T47D (cell line): ENCODE measurements at regions not wholly inside any gene's neighbourhood (a gene's known extent, or its start where the extent isn't known, plus 50 kb on each side); places are given as distances from the start of the nearest gene placed in this dataset.

Experiments
- DNase-seq, 2 experiments: peaks; one replicate each; pipeline versions ENCODE4 v3.0.0 to v3.0.0-alpha.2; 2011 to 2012; ENCODE audit warnings: low read depth in 1 of 2, low spot score in 1 of 2
- JUND ChIP-seq: IDR thresholded peaks from 2 replicates; pipeline ENCODE4 v1.6.1; 2012; ENCODE audit warnings: low read depth
- in situ Hi-C: cut with HindIII; loops from 2 replicates; pipeline ENCODE4 v1.10.0; 2016; ENCODE audit warnings: low sequenced_read_pairs, low pct_unique_long_range_greater_than_20kb

DNA sequence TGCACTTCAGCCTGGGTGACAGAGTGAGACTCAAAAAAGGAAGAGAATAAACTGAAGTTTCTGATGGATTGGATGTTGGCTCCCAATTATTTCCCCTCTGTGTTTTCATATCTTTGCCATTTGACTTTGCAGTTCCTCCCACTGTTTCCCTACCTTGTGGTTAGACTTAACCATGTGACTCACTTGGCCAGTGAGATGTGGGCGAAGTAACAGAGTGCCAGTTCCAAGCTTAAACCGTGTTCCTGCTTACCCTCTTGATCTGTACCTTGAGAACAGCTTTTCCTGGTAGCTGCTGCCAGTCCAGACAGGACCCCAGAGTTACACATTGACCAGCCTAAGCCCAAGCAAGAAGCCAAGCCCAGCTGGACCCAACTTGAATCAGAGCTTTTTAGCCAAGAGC, 323.4 kb downstream of the LTN1 start:
- in situ Hi-C loops = no loop called here
- no peak for TF ChIP-seq JUND
- DNase-seq = no peak

GRCh38 chr21:28663754-28664153, 328.9 kb downstream of the LTN1 start:
- no peak for TF ChIP-seq JUND
- no peak for DNase-seq
- in situ Hi-C loops = no loop called here

DNA sequence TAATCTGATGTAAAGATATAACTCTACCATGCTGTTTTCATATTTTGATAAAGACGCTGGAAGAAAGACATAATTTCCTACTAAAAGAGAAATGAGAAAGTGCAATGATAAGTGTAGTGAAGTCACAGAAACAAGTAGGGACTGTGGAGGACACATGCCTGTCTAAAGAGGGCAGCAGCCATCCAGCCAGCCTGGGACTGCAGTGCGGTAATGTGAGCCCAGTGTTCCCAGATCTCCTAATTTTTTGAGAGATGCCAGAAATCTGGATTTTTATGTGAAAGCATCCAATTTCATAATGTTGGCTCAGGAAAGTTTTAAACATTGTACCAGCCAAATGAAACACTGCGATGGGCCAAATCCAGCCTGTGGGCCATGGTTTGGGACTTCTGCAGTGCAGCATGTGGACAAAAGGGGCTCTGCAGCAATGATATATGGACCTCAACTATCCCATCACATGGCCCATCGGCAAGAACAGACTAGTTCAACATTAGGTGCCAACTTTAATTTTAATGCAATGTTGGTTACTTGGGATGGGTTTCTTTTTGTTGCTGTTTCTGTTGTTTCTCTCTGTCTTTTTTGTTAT, 329.5 kb downstream of the LTN1 start:
- in situ Hi-C loops = no loop called here
- no peak for TF ChIP-seq JUND
- DNase-seq = no peak

GRCh38 chr21:28657566-28657965, 335.1 kb downstream of the LTN1 start:
- in situ Hi-C loops = no loop called here
- TF ChIP-seq JUND = no peak
- no peak for DNase-seq

DNA sequence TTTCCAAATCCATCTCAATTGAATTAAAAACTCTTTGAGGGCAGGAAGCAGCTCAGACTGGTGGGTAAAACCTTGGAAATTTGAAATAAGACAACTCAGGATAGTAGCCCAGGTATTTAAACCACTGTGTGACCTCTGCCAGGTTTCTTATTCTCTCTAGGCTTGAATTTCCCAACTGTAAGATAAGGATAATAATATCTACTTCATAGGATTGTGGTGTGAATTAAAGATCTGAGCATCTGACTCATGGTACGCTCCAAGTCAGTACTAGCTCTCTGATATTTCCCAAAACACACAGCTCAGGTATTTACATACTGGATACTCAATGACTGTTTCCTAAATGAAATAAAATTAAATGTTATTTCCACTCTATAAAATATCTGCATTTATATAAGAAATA, 337.2 kb downstream of the LTN1 start:
- DNase-seq = no peak
- no peak for TF ChIP-seq JUND
- in situ Hi-C loops = no loop called here

DNA sequence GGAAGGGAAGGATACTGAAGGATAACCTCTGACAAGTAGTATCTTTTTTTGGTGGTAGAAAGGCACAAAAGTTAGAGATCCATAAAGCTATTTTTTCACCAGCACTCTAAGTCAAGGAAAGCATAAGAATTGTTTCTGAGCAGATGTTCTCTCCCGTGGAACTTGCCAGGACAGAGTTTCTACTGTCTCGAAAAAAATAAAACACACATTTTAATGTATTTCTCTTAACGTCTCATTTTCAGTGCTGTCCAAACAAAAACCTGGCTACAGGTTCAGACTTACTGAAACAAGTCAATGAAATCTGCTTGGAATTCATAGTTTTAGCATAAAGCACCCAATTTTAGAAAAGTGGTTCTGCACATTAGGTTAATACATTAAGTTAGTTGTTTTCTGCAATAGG, 338.3 kb downstream of the LTN1 start:
- in situ Hi-C loops = no loop called here
- TF ChIP-seq JUND = no peak
- no peak for DNase-seq

DNA sequence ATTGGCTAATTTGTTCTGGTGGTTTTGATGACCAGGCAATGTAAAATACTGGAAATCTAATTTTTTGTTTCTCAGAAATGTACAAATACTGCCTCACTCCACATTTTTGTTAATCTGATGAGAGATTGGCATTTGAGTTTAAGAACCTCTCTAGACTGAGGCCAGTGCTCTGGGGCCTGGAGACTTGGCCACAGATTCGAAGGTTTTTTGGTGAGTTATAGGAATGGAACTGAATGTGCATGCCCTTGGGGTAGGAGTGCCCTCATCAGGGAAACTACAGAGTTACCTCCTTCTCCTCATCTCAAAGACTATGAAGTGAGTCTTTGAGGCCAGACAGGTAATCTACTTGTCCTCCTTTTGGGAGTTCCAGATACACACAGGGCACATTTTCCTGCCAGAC, 347.9 kb downstream of the LTN1 start:
- no peak for TF ChIP-seq JUND
- in situ Hi-C loops = no loop called here
- DNase-seq = peak in 1 of 2 experiments; percentile 25

DNA sequence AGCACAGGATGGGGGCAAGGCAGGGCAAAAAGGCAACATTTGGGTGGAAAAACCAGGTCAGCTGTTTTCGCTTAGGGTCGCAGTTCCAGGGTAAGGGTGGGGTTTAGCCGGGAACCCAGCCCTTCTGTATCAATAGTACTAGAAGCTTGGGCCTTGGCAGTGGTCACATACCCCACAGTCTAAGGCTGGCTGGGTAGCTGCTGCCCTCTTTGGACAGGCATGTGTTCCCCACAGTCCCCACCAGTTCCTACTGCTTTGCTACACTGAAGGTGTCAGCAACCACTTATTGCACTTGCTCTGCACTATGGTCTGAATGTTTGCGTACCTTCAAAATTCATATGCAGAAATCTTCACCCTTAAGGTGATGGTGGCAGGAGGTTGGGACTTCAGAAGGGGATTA, 349.8 kb downstream of the LTN1 start:
- DNase-seq = no peak
- in situ Hi-C loops = no loop called here
- no peak for TF ChIP-seq JUND

GRCh38 chr21:28641731-28642130, 350.9 kb downstream of the LTN1 start:
- DNase-seq = peak; percentile 9 to 84
- in situ Hi-C loops = no loop called here
- TF ChIP-seq JUND = peak; percentile 84; the same call in 1 of the 2 replicates

DNA sequence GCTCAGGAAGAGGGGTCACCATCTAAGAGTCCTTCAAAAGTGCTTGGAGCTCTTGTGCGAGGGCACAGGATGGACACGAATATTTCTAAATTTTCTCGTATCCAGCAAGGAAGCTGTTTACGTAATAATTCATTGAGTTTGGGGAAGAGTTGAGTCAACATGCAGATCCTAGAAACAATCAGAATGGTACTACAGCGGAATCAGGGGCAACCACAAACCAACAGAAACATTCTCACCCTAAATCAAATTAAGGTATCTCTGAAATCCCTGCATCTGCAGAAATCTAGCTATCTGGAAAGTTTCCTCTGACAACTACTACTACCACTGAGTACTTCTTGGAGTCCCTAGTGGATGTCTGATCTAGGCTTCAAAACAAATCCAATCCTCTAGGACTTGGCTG, 352.4 kb downstream of the LTN1 start:
- no peak for DNase-seq
- in situ Hi-C loops = no loop called here
- no peak for TF ChIP-seq JUND

DNA sequence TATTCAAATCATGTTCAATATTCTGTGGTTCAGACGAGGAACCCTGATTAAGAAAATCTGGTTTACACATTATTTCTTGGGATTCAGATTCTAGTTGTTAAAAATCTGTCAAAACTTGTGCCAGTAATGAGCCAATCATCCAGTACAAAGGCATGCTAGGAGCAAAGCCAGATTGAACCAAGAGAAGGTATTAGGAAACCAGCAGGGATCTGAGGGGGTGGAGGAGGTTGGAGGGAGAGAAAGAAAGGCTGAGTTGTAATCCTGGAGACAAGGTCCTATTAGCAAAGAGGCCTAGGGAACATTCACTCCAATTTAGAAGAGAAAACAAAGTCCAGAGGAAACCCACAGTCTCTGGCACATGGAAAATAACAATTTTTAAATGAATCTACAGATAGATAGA, 352.9 kb downstream of the LTN1 start:
- no peak for TF ChIP-seq JUND
- in situ Hi-C loops = no loop called here

GRCh38 chr21:28636752-28637691, 355.7 kb downstream of the LTN1 start:
- DNase-seq = no peak
- no peak for TF ChIP-seq JUND

More for the DNA sequence above, 352.9 kb downstream of the LTN1 start:
- no peak for DNase-seq

DNA sequence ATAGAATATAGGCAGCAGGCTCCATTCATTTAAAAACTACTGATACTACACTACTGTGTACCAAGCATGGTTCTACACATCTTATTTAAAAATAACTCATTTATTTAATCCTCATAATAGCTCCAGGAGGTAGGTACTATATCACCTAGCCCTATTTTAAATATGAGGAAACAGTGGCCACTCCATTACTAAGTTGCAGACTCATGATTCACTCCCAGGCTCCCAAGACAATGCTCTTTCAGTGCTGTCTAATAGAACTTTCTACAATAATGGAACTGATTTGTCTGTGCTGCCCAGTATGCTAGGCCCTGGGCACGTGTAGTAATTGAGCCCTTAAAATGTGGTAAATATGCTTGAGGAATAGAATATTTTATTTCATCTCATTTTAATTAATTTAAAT, 357.1 kb downstream of the LTN1 start:
- no peak for TF ChIP-seq JUND
- in situ Hi-C loops = no loop called here
- no peak for DNase-seq

More at GRCh38 chr21:28636752-28637691, 355.7 kb downstream of the LTN1 start:
- in situ Hi-C loops = no loop called here
